Panc1 (cell line): ENCODE measurements at regions not wholly inside any gene's neighbourhood (a gene's known extent, or its start where the extent isn't known, plus 50 kb on each side); places are given as distances from the start of the nearest gene placed in this dataset.

ENCODE experiments used
- ATAC-seq: fragments of 200-7000 bp; cut with Tn5 transposase; 2 replicates; pipeline ENCODE4 v1.9.1; 2020; ENCODE audit warnings: mild to moderate bottlenecking, moderate library complexity
- BruUV-seq: library from RNA; stranded (reverse); fragments of 400-500 nt; replicated peaks from 2 replicates; lab custom pipeline; 2021; lab: Mats Ljungman, UMichigan
- CTCF ChIA-PET: fragments of 300-600 bp; sonication (Branson Sonifier 250); formaldehyde crosslinking; loops from one replicate; lab custom pipeline; 2022; ENCODE audit warnings: antibody characterized with exemption; lab: Charles Lee
- POLR2A ChIA-PET: fragments of 300-600 bp; sonication (Branson Sonifier 250); formaldehyde crosslinking; loops from one replicate; lab custom pipeline; 2022; ENCODE audit warnings: antibody characterized with exemption; lab: Charles Lee
- DNase-seq: peaks from one replicate; pipeline ENCODE4 v3.0.0-alpha.2; 2010; ENCODE audit warnings: low read depth, low spot score
- H3K27ac ChIP-seq: 2 replicates; pipeline ENCODE4 v1.5.1; 2011; ENCODE audit warnings: mild to moderate bottlenecking, low read length, inconsistent platforms
- H3K27me3 ChIP-seq: fragments of 200-500 bp; sonication (Bioruptor generic); 2 replicates; pipeline ENCODE4 v1.6.0; 2014; ENCODE audit warnings: low read length, inconsistent platforms; ENCODE audit not compliant: control insufficient read depth, insufficient read depth
- H3K36me3 ChIP-seq: fragments of 200-500 bp; sonication (Bioruptor generic); 2 replicates; pipeline ENCODE4 v1.5.1; 2014; ENCODE audit warnings: inconsistent platforms, mild to moderate bottlenecking, low read length, moderate library complexity; ENCODE audit not compliant: control insufficient read depth, insufficient read depth
- H3K4me1 ChIP-seq: 2 replicates; pipeline ENCODE4 v1.5.1; 2011; ENCODE audit warnings: inconsistent platforms, mild to moderate bottlenecking, low read length, moderate library complexity; ENCODE audit not compliant: control insufficient read depth, insufficient read depth
- H3K4me3 ChIP-seq, 2 experiments: 2 replicates each; pipeline ENCODE4 v1.5.1; 2011 to 2012; ENCODE audit warnings: low read depth in 2 of 2, low read length in 2 of 2, mild to moderate bottlenecking in 2 of 2, inconsistent platforms in 1 of 2, moderate library complexity in 1 of 2
- H3K9me3 ChIP-seq: fragments of 200-500 bp; sonication (Bioruptor generic); 2 replicates; pipeline ENCODE4 v1.5.1; 2014; ENCODE audit warnings: low read depth, mild to moderate bottlenecking, inconsistent platforms, low read length, moderate library complexity; ENCODE audit not compliant: control insufficient read depth, insufficient read depth
- CTCF ChIP-seq: fragments of 450-650 bp; IDR thresholded peaks from 2 replicates; pipeline ENCODE4 v1.5.1; 2017; ENCODE audit warnings: mild to moderate bottlenecking
- POLR2AphosphoS5 ChIP-seq: IDR thresholded peaks from 2 replicates; pipeline ENCODE4 v1.6.1; 2012; ENCODE audit warnings: mild to moderate bottlenecking, low read depth, low read length, moderate library complexity
- REST ChIP-seq, 2 experiments: IDR thresholded peaks; 2 replicates each; pipeline ENCODE4 v1.6.1; 2011 to 2012; ENCODE audit warnings: low read depth in 2 of 2, control low read depth in 1 of 2, low read length in 1 of 2, mild to moderate bottlenecking in 1 of 2, moderate library complexity in 1 of 2; ENCODE audit not compliant: insufficient read depth in 1 of 2
- SIN3A ChIP-seq: IDR thresholded peaks from 2 replicates; pipeline ENCODE4 v1.6.1; 2012; ENCODE audit warnings: low read depth, mild to moderate bottlenecking, low read length, moderate library complexity, borderline replicate concordance; ENCODE audit not compliant: insufficient read depth
- TCF7L2 ChIP-seq: IDR thresholded peaks from 2 replicates; pipeline ENCODE4 v1.6.1; 2011; ENCODE audit warnings: mild to moderate bottlenecking, low read depth, low read length, inconsistent platforms
- in situ Hi-C: cut with HindIII; loops from 2 replicates; pipeline ENCODE4 v1.10.0; 2016; ENCODE audit warnings: low sequenced_read_pairs, low pct_unique_long_range_greater_than_20kb
- intact Hi-C: fragments of 100-400 bp; cut with micrococcal nuclease; formaldehyde crosslinking; loops from one replicate; pipeline ENCODE4 v1.10.0; 2022; ENCODE audit not compliant: unreplicated experiment

- Histone ChIP-seq H3K27ac (peak overlapping the region; percentile 2; the same call in 1 of the 2 replicates), H3K4me3 (no peak overlapping the region), H3K9me3 (no peaks in the 10 kb centered on the region), H3K36me3 (no peaks in the 10 kb centered on the region), H3K27me3 (no peaks in the 10 kb centered on the region), H3K4me1 (no peaks in the 10 kb centered on the region)
- ATAC-seq: no peak
- in situ Hi-C loops: no loop called here
- intact Hi-C loops: no loop called here
- ChIA-PET POLR2A (no interaction called here), CTCF (no interaction called here)
- TF ChIP-seq CTCF (no peak), REST (IDR thresholded peaks at IDR 0.05; ENCODE audit: insufficient read depth in 1 of 2, low read depth in 2 of 2, low read length in 1 of 2) (no peak)
- DNase-seq: no peak
- BruUV-seq: no TSS peak
Observed at GRCh38 chr10:52621635-52622079, 150.9 kb downstream of the MBL2 start.

- DNase-seq (no peak), ATAC-seq (no peak)
- CTCF ChIA-PET: no interaction called here
- TF ChIP-seq TCF7L2 (no peak), POLR2AphosphoS5 (no peak), REST (IDR thresholded peaks at IDR 0.05; ENCODE audit: insufficient read depth in 1 of 2, low read depth in 2 of 2, low read length in 1 of 2) (no peak), SIN3A (no peak), CTCF (no peak)
- intact Hi-C loops (no loop called here), in situ Hi-C loops (no loop called here)
- H3K4me3 ChIP-seq: no peak overlapping the region
- BruUV-seq: no TSS peak
- no peaks in the 10 kb centered on the region for H3K9me3 ChIP-seq
- H3K36me3 ChIP-seq: no peaks in the 10 kb centered on the region
- H3K27ac ChIP-seq: peak overlapping the region; percentile 45; the same call in 1 of the 2 replicates
- no peaks in the 10 kb centered on the region for H3K4me1 ChIP-seq
- POLR2A ChIA-PET: no interaction called here
- no peaks in the 10 kb centered on the region for H3K27me3 ChIP-seq
Observed at GRCh38 chr10:52623761-52624160, 148.8 kb downstream of the MBL2 start.
